ENCODE measurements at regions not wholly inside any gene's neighbourhood (a gene's known extent, or its start where the extent isn't known, plus 50 kb on each side); places are given as distances from the start of the nearest gene placed in this dataset.

GRCh38 chrX:140343226-140343868 is 161.5 kb downstream of the SOX3 start:
- no peak for TF ChIP-seq SUZ12 (IDR thresholded peaks at IDR 0.05; ENCODE audit: extremely low read depth, insufficient read depth, insufficient read length)
- no peak for TF ChIP-seq YY1 (IDR thresholded peaks at IDR 0.05; ENCODE audit: insufficient read depth, insufficient read length)

Measured in NT2/D1 (cell line).